OCI-LY1 (cell line): ENCODE measurements at regions not wholly inside any gene's neighbourhood (a gene's known extent, or its start where the extent isn't known, plus 50 kb on each side); places are given as distances from the start of the nearest gene placed in this dataset.

Experiments
- H2AFZ ChIP-seq: fragments of 200-600 bp; sonication (generic), shearing (Covaris generic); 2 replicates; pipeline ENCODE4 v1.6.0; 2014; ENCODE audit warnings: antibody characterized with exemption, mild to moderate bottlenecking, low read length
- H3F3A ChIP-seq: fragments of 200-600 bp; sonication (generic), shearing (Covaris generic); 2 replicates; pipeline ENCODE4 v1.6.0; 2014; ENCODE audit warnings: mild to moderate bottlenecking, antibody characterized with exemption, low read length, moderate library complexity; ENCODE audit not compliant: insufficient read depth
- H3K27ac ChIP-seq: fragments of 200-600 bp; sonication (generic); 2 replicates; pipeline ENCODE4 v1.5.1; 2014; ENCODE audit warnings: low read length, mixed run types, mild to moderate bottlenecking, low read depth; ENCODE audit not compliant: poor library complexity, severe bottlenecking
- H3K27me3 ChIP-seq: fragments of 200-600 bp; sonication (generic); 2 replicates; pipeline ENCODE4 v1.6.0; 2014; ENCODE audit warnings: antibody characterized with exemption, mild to moderate bottlenecking, low read length, moderate library complexity; ENCODE audit not compliant: insufficient read depth
- H3K36me3 ChIP-seq: fragments of 200-600 bp; sonication (generic); 2 replicates; pipeline ENCODE4 v1.6.1; 2014; ENCODE audit warnings: mild to moderate bottlenecking, antibody characterized with exemption, low read length, moderate library complexity, mixed read lengths; ENCODE audit not compliant: insufficient read depth
- H3K4me1 ChIP-seq: fragments of 200-600 bp; sonication (generic); 2 replicates; pipeline ENCODE4 v1.5.1; 2014; ENCODE audit warnings: mild to moderate bottlenecking, low read length, moderate library complexity; ENCODE audit not compliant: insufficient read depth, severe bottlenecking
- H3K4me2 ChIP-seq: fragments of 200-600 bp; sonication (generic), shearing (Covaris generic); 2 replicates; pipeline ENCODE4 v1.6.1; 2014; ENCODE audit warnings: low read length
- H3K4me3 ChIP-seq: fragments of 200-600 bp; sonication (generic); 2 replicates; pipeline ENCODE4 v1.5.1; 2014; ENCODE audit warnings: low read length, low read depth, mild to moderate bottlenecking, mixed read lengths; ENCODE audit not compliant: poor library complexity, severe bottlenecking
- H3K79me2 ChIP-seq: fragments of 200-600 bp; shearing (Covaris generic); 2 replicates; pipeline ENCODE4 v1.6.1; 2016; ENCODE audit warnings: mixed run types, low read length, mixed read lengths; ENCODE audit not compliant: insufficient read depth
- H3K9ac ChIP-seq: fragments of 200-600 bp; sonication (generic), shearing (Covaris generic); 2 replicates; pipeline ENCODE4 v1.6.1; 2014; ENCODE audit warnings: mild to moderate bottlenecking, low read length, mixed read lengths
- H3K9me2 ChIP-seq: fragments of 200-600 bp; sonication (generic), shearing (Covaris generic); 2 replicates; pipeline ENCODE4 v1.6.1; 2014; ENCODE audit warnings: low read depth, mild to moderate bottlenecking, low read length, mixed read lengths
- H3K9me3 ChIP-seq: fragments of 200-600 bp; shearing (Covaris generic); 2 replicates; pipeline ENCODE4 v1.6.1; 2014; ENCODE audit warnings: low read length, mixed read lengths
- H4K20me1 ChIP-seq: fragments of 200-600 bp; sonication (generic), shearing (Covaris generic); 2 replicates; pipeline ENCODE4 v1.6.0; 2016; ENCODE audit warnings: mild to moderate bottlenecking, low read length; ENCODE audit not compliant: insufficient read depth
- CTCF ChIP-seq: fragments of 200-600 bp; sonication (generic), shearing (Covaris generic); IDR thresholded peaks from 2 replicates; pipeline ENCODE4 v1.5.1; 2017; ENCODE audit warnings: mild to moderate bottlenecking, antibody characterized with exemption, low read length, moderate library complexity, mixed read lengths
- EZH2 ChIP-seq: fragments of 200-600 bp; sonication (generic), shearing (Covaris generic); IDR thresholded peaks from 2 replicates; pipeline ENCODE4 v1.8.0; 2017; ENCODE audit warnings: borderline replicate concordance, mixed run types, mild to moderate bottlenecking, antibody characterized with exemption, low read length, moderate library complexity, mixed read lengths

GRCh38 chr9:73023025-73023541 lies 70.2 kb upstream of the ALDH1A1 start:
- Histone ChIP-seq H3K79me2 (no peaks in the 10 kb centered on the region), H3K4me2 (no peak overlapping the region), H3K27me3 (no peaks in the 10 kb centered on the region), H3K9me3 (no peaks in the 10 kb centered on the region), H3K36me3 (no peaks in the 10 kb centered on the region), H3K4me1 (no peaks in the 10 kb centered on the region), H3F3A (no peaks in the 10 kb centered on the region), H3K4me3 (no peak overlapping the region), H3K9me2 (no peaks in the 10 kb centered on the region), H4K20me1 (no peaks in the 10 kb centered on the region), H3K9ac (no peak overlapping the region), H3K27ac (no peak overlapping the region), H2AFZ (no peak overlapping the region)
- TF ChIP-seq EZH2 (no peak), CTCF (peak; percentile 68)

GRCh38 chr9:73022353-73022752 lies 69.5 kb upstream of the ALDH1A1 start:
- no peaks in the 10 kb centered on the region for H3K27me3 ChIP-seq
- H3F3A ChIP-seq = no peaks in the 10 kb centered on the region
- no peaks in the 10 kb centered on the region for H3K36me3 ChIP-seq
- no peak overlapping the region for H3K4me2 ChIP-seq
- no peak overlapping the region for H3K27ac ChIP-seq
- TF ChIP-seq EZH2 = no peak
- TF ChIP-seq CTCF = no peak
- no peaks in the 10 kb centered on the region for H3K79me2 ChIP-seq
- H3K9me2 ChIP-seq = no peaks in the 10 kb centered on the region
- no peak overlapping the region for H3K9ac ChIP-seq
- H3K4me1 ChIP-seq = no peaks in the 10 kb centered on the region
- H4K20me1 ChIP-seq = no peaks in the 10 kb centered on the region
- H2AFZ ChIP-seq = no peak overlapping the region
- H3K4me3 ChIP-seq = no peak overlapping the region
- H3K9me3 ChIP-seq = no peaks in the 10 kb centered on the region

GRCh38 chr9:73020877-73021276 lies 68.0 kb upstream of the ALDH1A1 start:
- TF ChIP-seq CTCF = no peak
- Histone ChIP-seq H3K27me3 (no peaks in the 10 kb centered on the region), H3K9me3 (no peaks in the 10 kb centered on the region)

More at GRCh38 chr9:73020877-73021276, 68.0 kb upstream of the ALDH1A1 start:
- Histone ChIP-seq H3F3A (no peaks in the 10 kb centered on the region), H3K9me2 (no peaks in the 10 kb centered on the region), H3K4me3 (no peak overlapping the region), H3K4me2 (no peak overlapping the region), H3K4me1 (no peaks in the 10 kb centered on the region), H3K79me2 (no peaks in the 10 kb centered on the region), H3K9ac (no peak overlapping the region), H3K36me3 (no peaks in the 10 kb centered on the region), H2AFZ (no peak overlapping the region), H3K27ac (no peak overlapping the region), H4K20me1 (no peaks in the 10 kb centered on the region)
